Suppressor macrophage (primary cell): ENCODE measurements at regions not wholly inside any gene's neighbourhood (a gene's known extent, or its start where the extent isn't known, plus 50 kb on each side); places are given as distances from the start of the nearest gene placed in this dataset.

ENCODE experiments used
- DNase-seq, 4 experiments: peaks; one replicate each; pipeline ENCODE4 v3.0.0-alpha.2; 2020 to 2022

DNA sequence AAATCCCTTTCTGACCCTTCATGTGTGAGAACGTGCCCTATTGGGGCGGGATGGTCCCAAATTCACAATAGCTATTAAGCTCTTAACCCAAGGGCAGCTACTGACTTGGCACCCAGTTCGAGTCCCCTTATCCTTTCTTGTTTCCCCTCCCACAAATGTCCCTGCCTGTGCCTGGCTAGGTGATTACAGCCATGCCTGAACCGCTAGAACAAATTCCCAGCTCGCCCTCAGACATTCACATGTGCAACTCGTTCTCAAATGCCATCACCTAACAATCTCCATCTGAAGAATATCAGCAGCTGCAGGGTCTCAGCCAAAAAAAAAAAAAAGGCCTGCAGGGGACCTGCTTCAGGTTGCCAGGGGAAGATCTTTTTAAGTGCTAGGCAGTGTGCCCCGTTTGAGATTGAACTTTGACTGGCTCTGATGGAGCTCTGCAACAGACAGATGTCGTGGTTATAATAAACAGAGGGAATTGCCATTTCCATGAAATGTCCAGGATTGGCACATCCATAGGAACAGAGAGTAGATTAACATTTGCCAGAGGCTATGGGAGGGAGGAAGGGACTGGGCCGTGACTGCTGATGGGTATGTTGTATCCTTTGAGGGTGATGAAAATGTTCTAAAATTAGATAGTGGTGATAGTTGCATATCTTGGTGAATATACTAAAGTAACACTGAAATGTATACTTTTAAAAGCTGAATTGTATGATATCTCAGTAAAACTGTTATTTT, 347.2 kb upstream of the WWC1 start:
- DNase-seq, result no peak

DNA sequence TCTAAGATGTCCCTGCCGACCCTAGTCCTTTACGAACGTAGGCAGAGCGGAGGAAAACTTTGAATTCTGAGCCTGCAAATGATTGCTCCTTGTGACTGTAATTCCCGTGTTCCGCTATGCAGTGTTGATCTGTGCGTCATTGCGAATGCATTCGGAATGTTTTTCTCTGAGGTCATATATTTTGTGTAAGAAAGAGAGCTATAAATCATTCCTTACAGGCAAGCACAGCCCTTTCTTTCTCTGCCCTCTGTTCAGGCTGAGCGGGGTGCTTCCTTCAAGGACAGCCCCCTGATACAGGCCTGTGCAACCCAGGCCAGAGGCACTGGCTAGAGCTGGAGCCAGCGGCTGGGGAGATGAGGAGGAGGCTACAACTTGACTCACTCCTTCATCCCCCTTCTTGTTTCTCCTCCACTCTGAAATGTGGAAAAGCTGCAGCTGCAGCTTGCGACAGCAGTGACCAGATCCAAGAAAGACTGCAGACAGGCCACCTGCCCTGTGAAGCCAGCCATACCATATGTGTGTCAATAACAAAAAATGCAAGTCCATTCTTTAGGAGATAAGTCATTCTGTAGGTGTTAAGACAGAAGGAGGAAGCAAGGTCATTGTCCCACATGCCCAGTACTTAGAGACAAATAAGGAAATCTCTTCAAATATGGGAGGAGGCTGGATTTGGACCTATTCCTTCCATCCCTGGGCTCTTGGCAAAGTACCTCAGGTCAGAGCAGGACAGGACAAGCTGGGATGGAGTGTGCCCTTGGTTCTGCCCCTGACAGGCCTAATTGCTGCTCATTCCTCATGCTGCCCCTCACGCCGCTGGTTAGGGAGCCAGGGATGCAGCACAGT, 345.7 kb upstream of the WWC1 start:
- DNase-seq, result no peak

DNA sequence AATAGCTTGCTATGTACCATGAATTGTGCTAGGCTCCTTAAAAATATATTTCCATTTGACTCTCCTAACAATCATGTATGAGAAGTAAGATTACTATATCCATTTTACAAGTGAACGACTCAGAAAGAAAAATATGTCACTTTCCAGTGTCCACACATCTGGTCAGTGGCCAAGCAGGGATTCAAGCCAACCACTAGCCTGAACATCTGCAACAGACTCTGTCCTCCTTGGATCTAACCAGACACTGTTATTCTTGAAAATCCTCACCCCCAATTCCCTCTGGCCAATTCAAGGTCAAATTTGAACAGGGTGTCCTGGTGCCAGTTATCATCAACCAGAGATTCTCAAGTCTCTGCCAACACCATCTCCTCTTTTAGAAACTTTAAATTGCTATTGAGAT, 344.1 kb upstream of the WWC1 start:
- DNase-seq, result no peak

DNA sequence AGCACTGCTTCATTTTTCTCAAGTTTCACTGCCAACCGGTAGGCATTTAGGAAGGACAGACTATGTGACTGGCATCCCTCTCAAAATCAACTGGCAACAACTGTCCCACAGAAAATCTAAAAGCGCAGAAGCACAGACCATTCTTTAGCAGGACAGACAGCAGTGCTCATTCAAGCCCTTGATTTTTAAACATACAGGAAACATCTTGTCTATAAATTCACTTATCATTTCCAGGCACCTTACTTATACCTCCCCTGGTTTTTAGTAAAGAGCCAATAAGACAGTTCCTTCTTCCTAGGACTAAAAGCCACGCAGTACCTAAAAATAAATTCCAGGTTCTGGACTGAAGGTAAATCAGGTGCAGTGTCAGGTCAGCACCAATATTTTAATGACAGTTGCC, 343.2 kb upstream of the WWC1 start:
- DNase-seq, result no peak

DNA sequence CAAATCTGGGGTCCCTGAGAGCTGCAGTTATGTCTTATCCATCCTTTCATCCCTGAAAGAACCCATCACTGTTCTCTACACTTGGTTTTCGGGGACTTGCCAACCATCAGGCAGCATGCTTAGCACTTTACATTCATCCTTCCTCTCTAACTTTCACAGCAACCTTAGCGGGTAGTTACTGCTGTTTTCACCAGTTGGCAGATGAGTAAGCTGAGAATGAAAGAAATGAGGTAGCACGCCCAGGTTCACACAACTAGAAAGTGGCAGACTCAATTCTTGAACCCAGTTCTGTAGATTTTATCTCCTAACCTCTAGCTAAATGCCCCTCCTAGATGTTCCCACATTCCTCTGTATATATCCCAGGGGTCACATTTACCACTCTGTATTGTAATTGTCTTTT, 342.0 kb upstream of the WWC1 start:
- no peak for DNase-seq

GRCh38 chr5:167950126-167950721, 341.2 kb upstream of the WWC1 start:
- DNase-seq, result no peak

DNA sequence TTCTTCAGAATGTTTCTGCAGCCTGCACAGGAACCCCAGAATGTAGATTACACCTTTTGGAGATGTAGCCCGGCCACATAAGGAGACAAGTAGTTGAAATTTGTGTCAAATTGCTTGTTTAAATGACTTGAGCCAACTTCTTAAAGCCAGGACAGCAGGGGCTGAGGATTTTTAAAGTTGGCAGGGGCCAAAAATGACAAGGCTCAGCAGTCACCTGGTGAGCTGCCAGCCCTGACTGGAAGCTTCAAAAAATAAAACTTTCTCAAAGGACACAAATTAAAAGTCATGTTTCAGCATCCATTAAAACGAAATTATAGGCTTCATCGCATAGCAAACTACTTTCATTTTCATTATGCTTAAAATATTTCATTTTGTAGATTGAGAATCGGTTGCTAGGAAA, 340.3 kb upstream of the WWC1 start:
- DNase-seq, result no peak

GRCh38 chr5:167952278-167952995, 339.0 kb upstream of the WWC1 start:
- no peak for DNase-seq

- DNase-seq, result no peak
These were observed 338.2 kb upstream of the WWC1 start for GRCh38 chr5:167953151-167953798.

DNA sequence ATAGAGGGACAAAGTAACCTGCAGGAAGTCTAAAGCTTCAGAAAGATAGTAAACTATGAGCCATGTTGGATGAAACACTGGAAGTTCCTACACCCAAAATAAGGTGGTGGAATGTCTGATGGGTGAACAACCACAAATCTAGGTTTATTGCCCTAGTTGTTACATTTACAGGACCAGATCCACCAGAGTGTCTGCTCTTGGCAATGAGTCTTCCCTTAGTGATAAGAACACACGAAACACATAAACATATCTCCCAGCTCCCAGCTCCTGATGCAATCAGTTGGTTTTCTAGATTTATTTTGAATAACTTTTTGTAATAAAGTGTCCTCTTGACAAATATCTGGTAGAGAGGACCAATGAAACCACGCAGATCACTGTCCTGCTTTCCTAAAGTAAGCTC, 329.7 kb upstream of the WWC1 start:
- no peak for DNase-seq

DNA sequence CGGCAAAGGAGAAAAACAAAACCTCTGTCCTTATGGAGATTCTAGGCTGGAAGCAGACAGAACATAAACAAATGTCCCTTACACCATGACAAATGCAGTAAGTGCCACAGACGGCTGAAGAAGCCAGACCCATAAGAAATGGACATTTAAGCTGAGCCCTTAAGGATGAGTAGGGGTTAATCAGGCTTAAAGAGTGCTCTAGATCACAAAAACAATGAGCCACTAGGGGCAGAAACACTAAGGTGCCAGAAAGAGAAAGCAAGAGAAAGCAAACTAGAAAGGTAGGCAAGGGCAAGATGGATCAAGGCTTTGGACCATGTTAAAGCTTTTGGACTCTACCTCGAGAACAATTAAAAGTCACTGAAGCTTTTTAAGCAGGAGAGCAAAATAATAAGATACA, 326.9 kb upstream of the WWC1 start:
- no peak for DNase-seq

DNA sequence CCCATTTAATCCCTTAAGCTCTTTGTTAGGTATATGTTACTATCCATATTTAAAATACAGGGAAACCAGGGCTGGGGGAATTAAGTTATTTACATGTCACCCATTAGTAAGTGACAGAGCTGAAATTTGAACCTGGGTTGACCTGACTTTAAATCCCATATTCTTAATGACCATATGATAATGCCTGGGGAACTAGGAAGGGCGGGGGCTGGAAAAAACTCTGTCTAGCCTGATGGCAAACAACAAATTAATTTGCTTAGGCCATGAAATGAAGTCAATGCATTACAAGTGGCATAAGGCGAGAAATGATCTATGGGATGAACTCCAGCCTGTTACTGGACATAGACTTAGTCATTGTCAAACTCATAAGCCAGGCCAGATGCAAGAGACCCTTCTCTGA, 325.7 kb upstream of the WWC1 start:
- DNase-seq, result no peak

- DNase-seq, result no peak
These were observed 324.5 kb upstream of the WWC1 start for GRCh38 chr5:167966979-167967378.

- no peak for DNase-seq
These were observed 323.8 kb upstream of the WWC1 start for GRCh38 chr5:167967494-167968177.

DNA sequence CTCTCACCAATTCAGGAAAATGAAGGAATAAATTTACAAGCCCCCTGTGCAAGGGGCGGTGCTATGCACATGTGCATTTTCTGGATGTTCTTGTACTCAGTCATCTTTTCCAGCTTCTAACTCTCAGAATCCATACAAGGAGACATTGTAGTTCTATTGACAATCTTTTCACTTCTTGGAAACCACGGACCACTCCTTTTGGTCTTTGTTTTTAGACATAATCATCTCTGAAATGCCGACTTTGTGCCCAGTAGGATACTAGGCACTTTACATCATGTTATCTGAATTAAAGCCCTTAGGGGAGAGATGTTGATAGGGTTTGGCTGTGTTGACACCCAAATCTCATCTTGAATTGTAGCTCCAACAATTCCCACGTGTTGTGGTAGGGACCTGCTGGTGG, 322.6 kb upstream of the WWC1 start:
- no peak for DNase-seq

- peak in 1 of 4 experiments; percentile 12 for DNase-seq
These were observed 321.4 kb upstream of the WWC1 start for GRCh38 chr5:167969998-167970397.

- DNase-seq, result no peak
These were observed 319.7 kb upstream of the WWC1 start for GRCh38 chr5:167971706-167972105.

- DNase-seq, result no peak
These were observed 318.3 kb upstream of the WWC1 start for GRCh38 chr5:167973126-167973525.

DNA sequence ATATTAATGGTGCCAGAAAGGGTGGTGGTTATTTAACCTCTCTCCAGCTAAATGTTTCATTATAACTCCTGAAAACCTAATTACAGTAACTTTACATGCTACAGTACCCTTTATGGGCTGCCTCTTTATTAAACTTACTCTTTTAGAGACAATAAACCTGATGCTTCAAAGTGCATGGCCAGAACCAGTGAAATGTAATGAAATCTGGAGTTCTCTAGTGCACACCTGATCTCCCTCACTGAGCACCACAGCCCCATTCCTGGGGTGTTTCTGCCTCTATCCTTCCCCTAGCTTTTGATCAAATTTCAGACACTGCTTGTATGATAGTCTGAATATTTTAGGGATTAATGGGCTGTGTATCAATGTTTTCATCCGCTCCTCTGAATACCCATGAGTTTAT, 306.5 kb upstream of the WWC1 start:
- no peak for DNase-seq

DNA sequence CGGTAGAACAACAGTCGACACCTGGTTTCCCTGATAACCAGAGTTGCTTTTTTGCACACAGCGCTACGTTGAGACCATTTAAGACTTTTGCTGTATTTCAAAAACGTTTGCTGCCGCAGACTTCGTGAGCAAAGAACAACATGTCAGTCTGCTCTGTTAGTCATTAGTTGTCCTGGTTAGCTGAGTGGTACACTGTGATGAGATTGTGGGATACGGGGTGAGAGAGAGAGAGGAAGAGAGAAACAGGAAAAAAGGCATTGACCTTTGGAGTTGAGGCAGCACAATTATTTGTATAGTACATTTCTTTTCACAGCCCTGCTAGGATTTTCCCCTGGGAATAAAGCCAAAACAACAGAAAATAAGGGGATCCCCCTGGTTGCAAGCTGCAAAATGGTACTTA, 306.1 kb upstream of the WWC1 start:
- DNase-seq, result no peak

GRCh38 chr5:167987490-167988280, 303.8 kb upstream of the WWC1 start:
- no peak for DNase-seq
